ENCODE measurements at regions not wholly inside any gene's neighbourhood (a gene's known extent, or its start where the extent isn't known, plus 50 kb on each side); places are given as distances from the start of the nearest gene placed in this dataset.

DNA sequence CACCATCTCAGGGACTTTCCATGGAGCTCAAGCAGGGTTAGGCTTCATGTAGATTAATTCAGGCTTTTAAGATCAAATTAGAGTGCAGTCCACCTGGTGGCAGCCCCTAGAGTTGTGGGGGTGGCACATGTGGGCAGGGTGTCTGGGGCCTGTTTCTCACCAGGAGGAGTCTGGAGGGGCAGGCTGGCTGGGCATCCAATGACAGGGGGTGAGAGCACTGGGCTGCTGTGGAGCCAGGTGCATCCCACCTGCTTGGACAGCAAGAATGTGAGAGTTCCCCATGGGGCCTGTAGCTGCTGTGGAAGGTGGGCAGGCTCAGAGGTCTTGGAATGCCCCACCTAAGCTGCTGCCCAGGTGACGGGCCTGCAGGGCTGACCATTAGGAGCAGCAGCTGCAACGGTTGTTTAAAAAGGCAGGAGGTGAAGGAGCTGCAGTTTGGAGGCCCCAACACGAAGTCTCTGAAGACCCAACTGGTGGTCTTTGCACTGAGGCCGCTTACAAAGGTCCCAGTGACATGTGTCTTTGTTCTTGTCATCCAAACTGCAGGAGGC, 686.3 kb upstream of the HS6ST1 start:
- TF ChIP-seq, protein P1, sequence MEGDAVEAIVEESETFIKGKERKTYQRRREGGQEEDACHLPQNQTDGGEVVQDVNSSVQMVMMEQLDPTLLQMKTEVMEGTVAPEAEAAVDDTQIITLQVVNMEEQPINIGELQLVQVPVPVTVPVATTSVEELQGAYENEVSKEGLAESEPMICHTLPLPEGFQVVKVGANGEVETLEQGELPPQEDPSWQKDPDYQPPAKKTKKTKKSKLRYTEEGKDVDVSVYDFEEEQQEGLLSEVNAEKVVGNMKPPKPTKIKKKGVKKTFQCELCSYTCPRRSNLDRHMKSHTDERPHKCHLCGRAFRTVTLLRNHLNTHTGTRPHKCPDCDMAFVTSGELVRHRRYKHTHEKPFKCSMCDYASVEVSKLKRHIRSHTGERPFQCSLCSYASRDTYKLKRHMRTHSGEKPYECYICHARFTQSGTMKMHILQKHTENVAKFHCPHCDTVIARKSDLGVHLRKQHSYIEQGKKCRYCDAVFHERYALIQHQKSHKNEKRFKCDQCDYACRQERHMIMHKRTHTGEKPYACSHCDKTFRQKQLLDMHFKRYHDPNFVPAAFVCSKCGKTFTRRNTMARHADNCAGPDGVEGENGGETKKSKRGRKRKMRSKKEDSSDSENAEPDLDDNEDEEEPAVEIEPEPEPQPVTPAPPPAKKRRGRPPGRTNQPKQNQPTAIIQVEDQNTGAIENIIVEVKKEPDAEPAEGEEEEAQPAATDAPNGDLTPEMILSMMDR (IDR thresholded peaks at IDR 0.05): no peak
- no peak for TF ChIP-seq POLR2A (IDR thresholded peaks at IDR 0.05)

Data from testis (tissue), 2 donors.